Endothelial cell of umbilical vein (primary cell): ENCODE measurements at regions not wholly inside any gene's neighbourhood (a gene's known extent, or its start where the extent isn't known, plus 50 kb on each side); places are given as distances from the start of the nearest gene placed in this dataset.

Experiments
- BruUV-seq: library from RNA; stranded (reverse); fragments of 400-500 nt; replicated peaks from 2 replicates; lab custom pipeline; 2021; lab: Mats Ljungman, UMichigan
- CTCF ChIA-PET: fragments of 300-600, 350-600 bp; sonication (Branson Sonifier 250); formaldehyde crosslinking; loops from one replicate; lab custom pipeline; 2021; ENCODE audit warnings: antibody characterized with exemption, inconsistent platforms; lab: Charles Lee
- POLR2A ChIA-PET: fragments of 300-600, 350-600 bp; sonication (Branson Sonifier 250); formaldehyde crosslinking; loops from one replicate; lab custom pipeline; 2021; ENCODE audit warnings: antibody characterized with exemption, inconsistent platforms; lab: Charles Lee
- DNase-seq: peaks from one replicate; pipeline ENCODE4 v3.0.0-alpha.2; 2011; ENCODE audit warnings: low read depth, low spot score
- FAIRE-seq: peaks from 2 replicates; lab custom pipeline; 2011; peaks lifted over from hg19 to GRCh38; lab: Jason Lieb, UNC
- H2AFZ ChIP-seq: 2 replicates; pipeline ENCODE4 v1.6.0; 2012; ENCODE audit warnings: low read depth, low read length, control low read depth, inconsistent platforms
- H3K27ac ChIP-seq: 2 replicates; pipeline ENCODE4 v1.5.1; 2011; ENCODE audit warnings: low read depth, mild to moderate bottlenecking, control low read depth, low read length, moderate library complexity; ENCODE audit not compliant: insufficient read depth
- H3K27me3 ChIP-seq, 2 experiments: 2 replicates each; pipeline versions ENCODE4 v1.6.0 to v1.6.1; 2011; ENCODE audit warnings: low read length in 2 of 2, mixed read lengths in 1 of 2; ENCODE audit not compliant: control insufficient read depth in 2 of 2, insufficient read depth in 2 of 2
- H3K36me3 ChIP-seq, 2 experiments: 2 replicates in 1 of 2; 3 replicates in 1 of 2; pipeline ENCODE4 v1.5.1; 2011; ENCODE audit warnings: low read length in 2 of 2, mild to moderate bottlenecking in 1 of 2, moderate library complexity in 1 of 2; ENCODE audit not compliant: control insufficient read depth in 2 of 2, insufficient read depth in 2 of 2; ENCODE audit errors: extremely low read depth in 1 of 2
- H3K4me1 ChIP-seq: 3 replicates; pipeline ENCODE4 v1.5.1; 2011; ENCODE audit warnings: mild to moderate bottlenecking, low read length; ENCODE audit not compliant: control insufficient read depth, insufficient read depth; ENCODE audit errors: extremely low read depth
- H3K4me2 ChIP-seq: 2 replicates; pipeline ENCODE4 v1.6.1; 2011; ENCODE audit warnings: low read length, control low read depth, mixed read lengths; ENCODE audit not compliant: insufficient read depth
- H3K4me3 ChIP-seq, 3 experiments: fragments of 200-600 bp in 1 of 3; sonication (generic), shearing (Covaris generic) in 1 of 3; replicated peaks in 1 of 3; 2 replicates each; pipeline ENCODE4 v1.5.1; 2011 to 2016; ENCODE audit warnings: control low read depth in 3 of 3, low read length in 3 of 3, mild to moderate bottlenecking in 2 of 3, inconsistent platforms in 1 of 3, low read depth in 1 of 3, moderate library complexity in 1 of 3; ENCODE audit not compliant: insufficient read depth in 1 of 3
- H3K79me2 ChIP-seq: 2 replicates; pipeline ENCODE4 v1.6.0; 2012; ENCODE audit warnings: low read length, inconsistent platforms; ENCODE audit not compliant: control insufficient read depth, insufficient read depth
- H3K9ac ChIP-seq: replicated peaks from 2 replicates; pipeline ENCODE3; 2011; ENCODE audit warnings: low read length, control low read depth; ENCODE audit not compliant: insufficient read depth; ENCODE audit errors: extremely low read depth
- H3K9me1 ChIP-seq: replicated peaks from 3 replicates; pipeline ENCODE4 v1.6.0; 2011; ENCODE audit warnings: mild to moderate bottlenecking, low read length; ENCODE audit not compliant: control insufficient read depth, insufficient read depth; ENCODE audit errors: extremely low read depth
- H3K9me3 ChIP-seq: replicated peaks from 2 replicates; pipeline ENCODE4 v1.5.1; 2012; ENCODE audit warnings: low read length, inconsistent platforms; ENCODE audit not compliant: control insufficient read depth, insufficient read depth
- H4K20me1 ChIP-seq: replicated peaks from 2 replicates; pipeline ENCODE3; 2011; ENCODE audit warnings: mild to moderate bottlenecking, low read length; ENCODE audit not compliant: control insufficient read depth, insufficient read depth; ENCODE audit errors: extremely low read depth
- CTCF ChIP-seq, 2 donors: IDR thresholded peaks; 1 replicate in 1 of 2; 2 replicates in 1 of 2; pipeline ENCODE4 v1.5.1; 2011; ENCODE audit warnings: low read length in 2 of 2, mild to moderate bottlenecking in 2 of 2, moderate library complexity in 2 of 2, control low read depth in 1 of 2, inconsistent platforms in 1 of 2, low read depth in 1 of 2; ENCODE audit not compliant: insufficient read depth in 1 of 2; ENCODE audit errors: extremely low read depth in 1 of 2
- EZH2 ChIP-seq: IDR thresholded peaks from 2 replicates; pipeline ENCODE4 v1.6.1; 2012; ENCODE audit warnings: borderline replicate concordance, low read depth, mild to moderate bottlenecking, moderate library complexity, low read length, inconsistent platforms; ENCODE audit not compliant: severe bottlenecking
- FOS ChIP-seq: IDR thresholded peaks from 2 replicates; pipeline ENCODE4 v1.6.1; 2011; ENCODE audit warnings: mild to moderate bottlenecking, low read length, moderate library complexity, borderline replicate concordance; ENCODE audit not compliant: insufficient read depth
- GATA2 ChIP-seq: IDR thresholded peaks from 2 replicates; pipeline ENCODE4 v1.7.0; 2011; ENCODE audit warnings: low read depth, mild to moderate bottlenecking, moderate library complexity, mixed read lengths, low read length; ENCODE audit not compliant: insufficient read length, insufficient read depth
- JUN ChIP-seq: IDR thresholded peaks from 2 replicates; pipeline ENCODE4 v1.6.1; 2011; ENCODE audit warnings: borderline replicate concordance, low read depth; ENCODE audit not compliant: insufficient read length, insufficient read depth
- MAX ChIP-seq: IDR thresholded peaks from 2 replicates; pipeline ENCODE4 v1.6.1; 2011; ENCODE audit not compliant: insufficient read depth, insufficient read length
- MYC ChIP-seq: IDR thresholded peaks from one replicate; pipeline ENCODE4 v1.6.1; 2011; ENCODE audit warnings: mild to moderate bottlenecking, low read depth, low read length
- POLR2A ChIP-seq: IDR thresholded peaks from 2 replicates; pipeline ENCODE4 v1.6.1; 2012; ENCODE audit warnings: low read depth, mild to moderate bottlenecking, control low read depth, low read length
- POLR2AphosphoS5 ChIP-seq: IDR thresholded peaks from 2 replicates; pipeline ENCODE4 v1.6.1; 2012; ENCODE audit warnings: low read depth, mild to moderate bottlenecking, control low read depth, low read length, moderate library complexity; ENCODE audit not compliant: insufficient read depth
- dilution Hi-C: fragments of 300-500 bp; cut with MboI; formaldehyde crosslinking; loops from one replicate; pipeline ENCODE4 v1.15.0; 2019; ENCODE audit warnings: low sequenced_read_pairs; ENCODE audit not compliant: extremely low pct_ligation_motif_present
- intact Hi-C: fragments of 100-400 bp; cut with micrococcal nuclease; formaldehyde crosslinking; loops from one replicate; pipeline ENCODE4 v1.10.0; 2022

DNA sequence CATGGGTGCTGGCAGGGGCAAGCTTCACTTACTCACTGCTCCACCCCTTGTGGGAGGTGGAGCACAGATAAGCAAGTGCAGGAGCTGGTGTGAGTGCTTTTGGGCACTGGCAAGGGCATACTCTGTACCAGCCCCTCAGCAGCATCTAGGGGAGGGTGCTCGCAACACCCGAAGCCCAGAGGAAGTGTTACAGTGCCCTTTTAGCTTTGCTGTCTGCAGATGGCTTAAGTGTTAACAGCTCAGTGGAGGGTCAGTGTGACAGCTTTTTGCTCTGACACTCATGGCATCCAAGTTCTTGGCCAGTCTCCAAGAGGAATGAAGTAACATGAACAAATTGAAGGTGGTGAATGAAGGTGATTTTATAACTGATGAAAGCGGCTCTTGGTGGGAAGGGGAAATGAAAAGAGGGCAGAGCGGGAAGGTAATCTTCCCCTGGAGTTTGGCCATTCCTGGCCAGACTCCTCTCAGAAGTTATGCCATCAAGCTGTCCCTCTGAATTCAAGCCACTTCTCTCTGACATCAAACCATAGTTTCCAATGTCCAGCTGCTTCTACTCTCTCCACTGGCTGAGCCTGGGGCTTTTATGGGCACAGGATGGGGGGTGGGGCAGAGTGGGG is 862.5 kb downstream of the KCNMA1 start:
- no peaks in the 10 kb centered on the region for H3K79me2 ChIP-seq
- H3K9me3 ChIP-seq, result no peaks in the 10 kb centered on the region
- no peak overlapping the region for H2AFZ ChIP-seq
- no peaks in the 10 kb centered on the region for H4K20me1 ChIP-seq
- H3K4me1 ChIP-seq, result no peaks in the 10 kb centered on the region
- H3K27ac ChIP-seq, result no peak overlapping the region
- no peak for TF ChIP-seq GATA2
- no peak for TF ChIP-seq JUN
- no peak for TF ChIP-seq POLR2AphosphoS5
- TF ChIP-seq POLR2A, result no peak
- no peak for TF ChIP-seq MAX
- TF ChIP-seq FOS, result no peak
- TF ChIP-seq MYC, result no peak
- no peak for TF ChIP-seq EZH2
- TF ChIP-seq CTCF (IDR thresholded peaks at IDR 0.05; ENCODE audit: extremely low read depth in 1 of 2, insufficient read depth in 1 of 2, low read depth in 1 of 2, low read length in 2 of 2), result no peak
- DNase-seq, result no peak
- dilution Hi-C loops (no loop called here), intact Hi-C loops (no loop called here)
- H3K27me3 ChIP-seq, result no peaks in the 10 kb centered on the region
- no peak overlapping the region for H3K4me3 ChIP-seq
- H3K9me1 ChIP-seq, result no peaks in the 10 kb centered on the region
- no TSS peak for BruUV-seq
- no peaks in the 10 kb centered on the region for H3K36me3 ChIP-seq
- H3K9ac ChIP-seq, result no peak overlapping the region
- no peak overlapping the region for H3K4me2 ChIP-seq
- ChIA-PET POLR2A (no interaction called here), CTCF (no interaction called here)
- no peak for FAIRE-seq
